NCI-H82 treated with DMSO at 0.1 percent for 48 hours (cell line): ENCODE measurements at regions not wholly inside any gene's neighbourhood (a gene's known extent, or its start where the extent isn't known, plus 50 kb on each side); places are given as distances from the start of the nearest gene placed in this dataset.
"Not testable (repeated sequence)": the region's sequence is repeated elsewhere in the genome, so short reads cannot be mapped to it uniquely, and the experiment has no call there.

Experiments
- DNase-seq: peaks from one replicate; lab custom pipeline; 2025; ENCODE audit not compliant: unreplicated experiment; lab: John Stamatoyannopoulos, UW

- DNase-seq = not testable (repeated sequence)
Measured at GRCh38 chr7:81152925-81153324, 234.1 kb upstream of the SEMA3C start.

- DNase-seq = no peak
Measured at GRCh38 chr7:81150951-81151361, 232.1 kb upstream of the SEMA3C start.

- DNase-seq = no peak
Measured at GRCh38 chr7:81143856-81144255, 225.0 kb upstream of the SEMA3C start.

GRCh38 chr7:81141257-81142205, 222.7 kb upstream of the SEMA3C start:
- not testable (repeated sequence) for DNase-seq

- DNase-seq = no peak
Measured at GRCh38 chr7:81140775-81141174, 221.9 kb upstream of the SEMA3C start.

- DNase-seq = no peak
Measured at GRCh38 chr7:81140252-81140651, 221.4 kb upstream of the SEMA3C start.

GRCh38 chr7:81138870-81139269, 220.0 kb upstream of the SEMA3C start:
- no peak for DNase-seq

GRCh38 chr7:81135324-81135723, 216.5 kb upstream of the SEMA3C start:
- DNase-seq = no peak

GRCh38 chr7:81128011-81128410, 209.2 kb upstream of the SEMA3C start:
- no peak for DNase-seq

GRCh38 chr7:81120803-81121202, 202.0 kb upstream of the SEMA3C start:
- DNase-seq = no peak

GRCh38 chr7:81120111-81120510, 201.3 kb upstream of the SEMA3C start:
- no peak for DNase-seq

- no peak for DNase-seq
Measured at GRCh38 chr7:81114633-81115032, 195.8 kb upstream of the SEMA3C start.

- DNase-seq = no peak
Measured at GRCh38 chr7:81112731-81113130, 193.9 kb upstream of the SEMA3C start.

- DNase-seq = no peak
Measured at GRCh38 chr7:81111781-81112540, 193.1 kb upstream of the SEMA3C start.

GRCh38 chr7:81111358-81111757, 192.5 kb upstream of the SEMA3C start:
- no peak for DNase-seq

GRCh38 chr7:81110673-81111072, 191.8 kb upstream of the SEMA3C start:
- no peak for DNase-seq

GRCh38 chr7:81098213-81098612, 179.4 kb upstream of the SEMA3C start:
- no peak for DNase-seq

- no peak for DNase-seq
Measured at GRCh38 chr7:81094952-81095351, 176.1 kb upstream of the SEMA3C start.

- no peak for DNase-seq
Measured at GRCh38 chr7:81081616-81082015, 162.8 kb upstream of the SEMA3C start.

GRCh38 chr7:81080553-81080952, 161.7 kb upstream of the SEMA3C start:
- DNase-seq = no peak

GRCh38 chr7:81079746-81080145, 160.9 kb upstream of the SEMA3C start:
- no peak for DNase-seq

GRCh38 chr7:81075150-81075549, 156.3 kb upstream of the SEMA3C start:
- no peak for DNase-seq
